ENCODE measurements at regions not wholly inside any gene's neighbourhood (a gene's known extent, or its start where the extent isn't known, plus 50 kb on each side); places are given as distances from the start of the nearest gene placed in this dataset.

GRCh38 chr5:41600731-41601130, 90.3 kb upstream of the PLCXD3 start:
- peaks cover 0 to 8% (median 0%) of the 10 kb centered on the region in 8 donors for H3K9me3 ChIP-seq
- H3K27me3 ChIP-seq (replicated peaks in 1 of 7) = no peaks in the 10 kb centered on the region
- H3K4me1 ChIP-seq = no peaks in the 10 kb centered on the region
- no peak overlapping the region for H3K27ac ChIP-seq
- intact Hi-C loops (cut with DNase I; ENCODE audit: low total_unique reads) = no loop called here
- TF ChIP-seq, protein P1, sequence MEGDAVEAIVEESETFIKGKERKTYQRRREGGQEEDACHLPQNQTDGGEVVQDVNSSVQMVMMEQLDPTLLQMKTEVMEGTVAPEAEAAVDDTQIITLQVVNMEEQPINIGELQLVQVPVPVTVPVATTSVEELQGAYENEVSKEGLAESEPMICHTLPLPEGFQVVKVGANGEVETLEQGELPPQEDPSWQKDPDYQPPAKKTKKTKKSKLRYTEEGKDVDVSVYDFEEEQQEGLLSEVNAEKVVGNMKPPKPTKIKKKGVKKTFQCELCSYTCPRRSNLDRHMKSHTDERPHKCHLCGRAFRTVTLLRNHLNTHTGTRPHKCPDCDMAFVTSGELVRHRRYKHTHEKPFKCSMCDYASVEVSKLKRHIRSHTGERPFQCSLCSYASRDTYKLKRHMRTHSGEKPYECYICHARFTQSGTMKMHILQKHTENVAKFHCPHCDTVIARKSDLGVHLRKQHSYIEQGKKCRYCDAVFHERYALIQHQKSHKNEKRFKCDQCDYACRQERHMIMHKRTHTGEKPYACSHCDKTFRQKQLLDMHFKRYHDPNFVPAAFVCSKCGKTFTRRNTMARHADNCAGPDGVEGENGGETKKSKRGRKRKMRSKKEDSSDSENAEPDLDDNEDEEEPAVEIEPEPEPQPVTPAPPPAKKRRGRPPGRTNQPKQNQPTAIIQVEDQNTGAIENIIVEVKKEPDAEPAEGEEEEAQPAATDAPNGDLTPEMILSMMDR (IDR thresholded peaks at IDR 0.05 in 8 of 11, conservative IDR thresholded peaks at IDR 0.05 in 3 of 11) = no peak
- TF ChIP-seq POLR2AphosphoS5 (IDR thresholded peaks at IDR 0.05) = no peak
- TF ChIP-seq POLR2A (IDR thresholded peaks at IDR 0.05) = no peak
- H3K36me3 ChIP-seq = no peaks in the 10 kb centered on the region
- H3K4me3 ChIP-seq = no peak overlapping the region
- WGBS, 5 donors = 48 to 70% (median 69%) methylated on average over 2 of the region's 2 CpGs
- no peak for DNase-seq

GRCh38 chr5:41598011-41598410, 87.6 kb upstream of the PLCXD3 start:
- Histone ChIP-seq H3K36me3 (no peaks in the 10 kb centered on the region), H3K27me3 (replicated peaks in 1 of 7) (no peaks in the 10 kb centered on the region), H3K27ac (no peak overlapping the region), H3K4me3 (no peak overlapping the region), H3K4me1 (no peaks in the 10 kb centered on the region), H3K9me3 (peaks cover 0 to 7% (median 0%) of the 10 kb centered on the region in 8 donors)
- intact Hi-C loops (cut with DNase I; ENCODE audit: low total_unique reads) = no loop called here
- TF ChIP-seq POLR2AphosphoS5 (IDR thresholded peaks at IDR 0.05) (no peak), POLR2A (IDR thresholded peaks at IDR 0.05) (no peak)
- TF ChIP-seq, protein P1 (IDR thresholded peaks at IDR 0.05 in 8 of 11, conservative IDR thresholded peaks at IDR 0.05 in 3 of 11) = no peak
- DNase-seq = no peak

GRCh38 chr5:41587668-41588067, 77.3 kb upstream of the PLCXD3 start:
- Histone ChIP-seq H3K4me1 (no peaks in the 10 kb centered on the region), H3K4me3 (no peak overlapping the region), H3K27me3 (replicated peaks in 1 of 7) (no peaks in the 10 kb centered on the region), H3K36me3 (no peaks in the 10 kb centered on the region), H3K27ac (no peak overlapping the region), H3K9me3 (peaks cover 0 to 5% (median 0%) of the 10 kb centered on the region in 8 donors)
- WGBS, 5 donors = 91 to 97% (median 95%) methylated on average over 17 of the region's 17 CpGs
- no peak for TF ChIP-seq POLR2AphosphoS5 (IDR thresholded peaks at IDR 0.05)
- TF ChIP-seq, protein P1 (IDR thresholded peaks at IDR 0.05 in 8 of 11, conservative IDR thresholded peaks at IDR 0.05 in 3 of 11) = no peak
- no peak for TF ChIP-seq POLR2A (IDR thresholded peaks at IDR 0.05)
- DNase-seq = no peak
- intact Hi-C loops (cut with DNase I; ENCODE audit: low total_unique reads) = no loop called here

DNA sequence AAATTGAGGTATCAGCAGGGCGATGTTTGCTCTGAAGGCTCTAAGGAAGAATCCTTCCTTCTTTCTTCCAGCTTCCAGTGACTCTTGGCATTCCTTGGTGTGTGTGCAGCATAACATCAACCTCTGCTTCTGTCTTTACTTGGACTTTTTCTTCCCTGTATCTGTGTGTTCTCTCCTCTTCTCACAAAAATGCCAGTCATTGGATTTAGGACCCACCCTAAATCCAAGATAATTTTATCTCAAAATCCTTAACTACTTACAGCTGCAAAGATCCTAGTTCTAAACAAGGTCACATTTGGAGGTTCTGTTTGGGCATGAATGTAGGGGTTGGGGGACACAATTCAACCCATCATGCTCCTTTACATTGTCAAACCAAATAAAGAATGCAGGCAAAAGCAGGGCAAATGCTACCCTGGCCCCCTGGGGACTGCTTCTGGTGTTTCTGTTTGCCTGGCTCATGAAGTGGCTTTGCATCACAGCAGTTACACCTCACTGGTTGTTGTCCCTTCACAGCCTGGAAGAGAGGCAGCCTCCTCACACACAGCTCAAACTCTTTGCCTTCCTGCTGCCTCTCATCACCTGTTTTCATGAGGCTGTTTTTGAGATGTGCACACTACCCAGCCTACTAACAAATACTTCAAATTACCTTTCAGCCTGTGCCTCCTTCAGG, 64.8 kb upstream of the PLCXD3 start:
- intact Hi-C loops (cut with DNase I; ENCODE audit: low total_unique reads) = no loop called here
- Histone ChIP-seq H3K27ac (no peak overlapping the region), H3K4me1 (no peaks in the 10 kb centered on the region), H3K9me3 (peaks cover 0 to 9% (median 0%) of the 10 kb centered on the region in 8 donors), H3K4me3 (no peak overlapping the region), H3K36me3 (no peaks in the 10 kb centered on the region), H3K27me3 (replicated peaks in 1 of 7) (no peaks in the 10 kb centered on the region)
- WGBS, 5 donors = 89 to 95% (median 92%) methylated on average over 1 of the region's 1 CpG
- no peak for TF ChIP-seq POLR2A (IDR thresholded peaks at IDR 0.05)
- TF ChIP-seq, protein P1 (IDR thresholded peaks at IDR 0.05 in 8 of 11, conservative IDR thresholded peaks at IDR 0.05 in 3 of 11) = no peak
- no peak for TF ChIP-seq POLR2AphosphoS5 (IDR thresholded peaks at IDR 0.05)
- DNase-seq = no peak

All from spleen (tissue), 11 donors.